IMR-90 (cell line): ENCODE measurements at regions not wholly inside any gene's neighbourhood (a gene's known extent, or its start where the extent isn't known, plus 50 kb on each side); places are given as distances from the start of the nearest gene placed in this dataset.

Source experiments
- ATAC-seq: fragments of 200-7000 bp; cut with Tn5 transposase; 2 replicates; pipeline ENCODE4 v1.9.1; 2020; ENCODE audit warnings: low read depth, mild to moderate bottlenecking, moderate library complexity
- BruUV-seq: library from RNA; stranded (reverse); fragments of 400-500 nt; replicated peaks from 2 replicates; lab custom pipeline; 2021; lab: Mats Ljungman, UMichigan
- CTCF ChIA-PET: fragments of 300-600 bp; formaldehyde crosslinking; extraction: SDS; loops from one replicate; lab custom pipeline; 2021; ENCODE audit warnings: antibody characterized with exemption; lab: Yijun Ruan, JAX
- POLR2A ChIA-PET: fragments of 300-600 bp; sonication (Branson Sonifier 250); formaldehyde crosslinking; loops from one replicate; lab custom pipeline; 2022; ENCODE audit warnings: antibody characterized with exemption; ENCODE audit not compliant: unreplicated experiment; lab: Charles Lee
- DNase-seq: peaks from one replicate; pipeline ENCODE4 v3.0.0; 2013
- H2AFZ ChIP-seq: replicated peaks from 2 replicates; pipeline ENCODE3; 2013; ENCODE audit warnings: low read length, mild to moderate bottlenecking; ENCODE audit not compliant: poor library complexity
- H2AK5ac ChIP-seq: 2 replicates; pipeline ENCODE4 v1.6.1; 2013; ENCODE audit warnings: low read depth, low read length, inconsistent platforms
- H2AK9ac ChIP-seq: replicated peaks from 2 replicates; pipeline ENCODE3; 2013; ENCODE audit warnings: mild to moderate bottlenecking, low read depth, low read length, moderate library complexity; ENCODE audit not compliant: poor library complexity
- H2BK120ac ChIP-seq: 2 replicates; pipeline ENCODE4 v1.6.1; 2013; ENCODE audit warnings: low read depth, low read length, inconsistent platforms
- H2BK15ac ChIP-seq: 3 replicates; pipeline ENCODE4 v1.6.1; 2013; ENCODE audit warnings: low read depth, low read length, inconsistent platforms
- H2BK20ac ChIP-seq: 2 replicates; pipeline ENCODE4 v1.6.1; 2013; ENCODE audit warnings: low read depth, mild to moderate bottlenecking, inconsistent platforms, low read length, moderate library complexity
- H2BK5ac ChIP-seq: 2 replicates; pipeline ENCODE4 v1.6.1; 2013; ENCODE audit warnings: mild to moderate bottlenecking, low read depth, low read length, inconsistent platforms; ENCODE audit not compliant: poor library complexity, severe bottlenecking
- H3K14ac ChIP-seq: replicated peaks from 2 replicates; pipeline ENCODE4 v1.6.1; 2013; ENCODE audit warnings: low read depth, low read length, inconsistent platforms
- H3K18ac ChIP-seq: 2 replicates; pipeline ENCODE4 v1.6.1; 2013; ENCODE audit warnings: low read depth, low read length, control low read depth
- H3K23ac ChIP-seq: 2 replicates; pipeline ENCODE4 v1.6.1; 2013; ENCODE audit warnings: low read depth, low read length, inconsistent platforms
- H3K27ac ChIP-seq: 2 replicates; pipeline ENCODE4 v1.5.1; 2013; ENCODE audit warnings: mild to moderate bottlenecking, control low read depth, low read length; ENCODE audit not compliant: insufficient read depth
- H3K27me3 ChIP-seq: 2 replicates; pipeline ENCODE4 v1.6.1; 2013; ENCODE audit warnings: low read length; ENCODE audit not compliant: control insufficient read depth, insufficient read depth
- H3K36me3 ChIP-seq: 2 replicates; pipeline ENCODE4 v1.6.1; 2013; ENCODE audit warnings: low read length, mixed read lengths; ENCODE audit not compliant: control insufficient read depth, insufficient read depth
- H3K4ac ChIP-seq: 2 replicates; pipeline ENCODE4 v1.6.1; 2013; ENCODE audit warnings: low read depth, low read length, inconsistent platforms
- H3K4me1 ChIP-seq: 2 replicates; pipeline ENCODE4 v1.6.1; 2013; ENCODE audit warnings: low read length, mixed read lengths; ENCODE audit not compliant: control insufficient read depth, insufficient read depth
- H3K4me2 ChIP-seq: 2 replicates; pipeline ENCODE4 v1.6.1; 2013; ENCODE audit warnings: low read depth, mild to moderate bottlenecking, control low read depth, low read length, moderate library complexity
- H3K4me3 ChIP-seq: 2 replicates; pipeline ENCODE4 v1.5.1; 2013; ENCODE audit warnings: low read depth, mild to moderate bottlenecking, control low read depth, low read length, moderate library complexity; ENCODE audit not compliant: insufficient read depth
- H3K56ac ChIP-seq: 2 replicates; pipeline ENCODE4 v1.6.1; 2013; ENCODE audit warnings: low read length, inconsistent platforms; ENCODE audit not compliant: insufficient read depth; ENCODE audit errors: extremely low read depth
- H3K79me1 ChIP-seq, 2 experiments: 2 replicates each; pipeline ENCODE4 v1.6.1; 2013; ENCODE audit warnings: low read length in 2 of 2, inconsistent platforms in 1 of 2, low read depth in 1 of 2
- H3K9ac ChIP-seq: 2 replicates; pipeline ENCODE4 v1.6.1; 2013; ENCODE audit warnings: low read depth, low read length, control low read depth
- H3K9me1 ChIP-seq: 2 replicates; pipeline ENCODE4 v1.6.1; 2013; ENCODE audit warnings: low read length, inconsistent platforms; ENCODE audit not compliant: insufficient read depth
- H3K9me3 ChIP-seq: 2 replicates; pipeline ENCODE4 v1.6.1; 2013; ENCODE audit warnings: low read length; ENCODE audit not compliant: control insufficient read depth, insufficient read depth
- H4K20me1 ChIP-seq: 2 replicates; pipeline ENCODE4 v1.6.1; 2013; ENCODE audit warnings: low read length, inconsistent platforms; ENCODE audit not compliant: insufficient read depth
- H4K5ac ChIP-seq: 2 replicates; pipeline ENCODE4 v1.6.1; 2013; ENCODE audit warnings: mild to moderate bottlenecking, low read depth, low read length, control low read depth
- H4K8ac ChIP-seq, 2 experiments: 2 replicates each; pipeline ENCODE4 v1.6.1; 2013; ENCODE audit warnings: low read depth in 2 of 2, low read length in 2 of 2, control low read depth in 1 of 2, inconsistent platforms in 1 of 2
- H4K91ac ChIP-seq: 2 replicates; pipeline ENCODE4 v1.6.1; 2013; ENCODE audit warnings: low read depth, low read length, inconsistent platforms; ENCODE audit not compliant: insufficient read depth
- CEBPB ChIP-seq: IDR thresholded peaks from 2 replicates; pipeline ENCODE4 v1.6.1; 2012; ENCODE audit warnings: low read depth, low read length, improper control_type of control experiment
- POLR2A ChIP-seq: IDR thresholded peaks from 2 replicates; pipeline ENCODE4 v1.6.1; 2012; ENCODE audit warnings: mild to moderate bottlenecking, low read depth, low read length
- RAD21 ChIP-seq: IDR thresholded peaks from 2 replicates; pipeline ENCODE4 v1.6.1; 2012; ENCODE audit warnings: low read length, improper control_type of control experiment
- RFX5 ChIP-seq: IDR thresholded peaks from 2 replicates; pipeline ENCODE4 v1.8.0; 2012; ENCODE audit warnings: low read depth, mild to moderate bottlenecking, low read length, moderate library complexity
- SMC3 ChIP-seq: fragments of 150-350 bp; IDR thresholded peaks from 2 replicates; pipeline ENCODE4 v1.6.1; 2016; ENCODE audit warnings: low read depth, mild to moderate bottlenecking, antibody characterized with exemption, low read length, moderate library complexity
- whole genome bisulfite sequencing, 2 experiments: methylation state at CpG; one replicate each; pipeline versions ENCODE4 v1.1.5 to v1.1.7; 2013; ENCODE audit warnings: missing lambda C conversion rate in 2 of 2; ENCODE audit not compliant: insufficient read length in 1 of 2; ENCODE audit errors: extremely low coverage in 2 of 2; 5-methylcytosine and 5-hydroxymethylcytosine counted together
- dilution Hi-C: fragments of 300-500 bp; cut with HindIII; formaldehyde crosslinking; loops from one replicate; pipeline ENCODE4 v1.14.3; 2018; ENCODE audit warnings: low sequenced_read_pairs; ENCODE audit not compliant: unreplicated experiment
- in situ Hi-C: fragments of 300-500 bp; cut with MboI; formaldehyde crosslinking; loops from 3 replicates; pipeline ENCODE4 v1.14.3; 2019; ENCODE audit warnings: low sequenced_read_pairs, inconsistent platforms, mixed read lengths
- intact Hi-C: fragments of 100-400 bp; cut with micrococcal nuclease; formaldehyde crosslinking; loops from 2 replicates; pipeline ENCODE4 v1.10.0; 2022

DNA sequence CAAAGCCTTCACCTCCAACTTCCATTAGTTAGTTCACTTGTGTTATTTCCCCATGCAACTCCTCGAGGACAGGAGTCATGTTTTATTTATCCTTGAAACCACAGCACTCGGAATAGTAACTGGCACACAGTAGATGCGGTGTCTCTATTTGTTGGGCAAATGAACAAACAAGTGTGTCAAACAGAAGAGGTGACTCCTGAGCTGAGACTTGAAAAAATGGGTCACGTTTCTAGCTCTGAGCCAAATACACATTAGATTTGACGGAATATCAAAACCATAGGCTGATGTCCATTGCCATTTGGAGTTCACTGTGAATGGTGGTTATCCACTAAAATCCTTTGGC, 68.9 kb downstream of the C11orf91 start:
- dilution Hi-C loops = no loop called here
- no peak overlapping the region for H3K56ac ChIP-seq
- no peak overlapping the region; the same call in 1 of the 2 replicates for H2AK5ac ChIP-seq
- peak overlapping the region; percentile 11; the same call in 1 of the 2 replicates for H2BK120ac ChIP-seq
- peak overlapping the region; percentile 29; the same call in 1 of the 2 replicates for H2BK20ac ChIP-seq
- WGBS, 2 experiments = 60% methylated on average over 2 of the region's 5 CpGs; no CpG with 5 or more reads in 1 of the 2 experiments
- H2AK9ac ChIP-seq = no peak overlapping the region
- ChIA-PET CTCF (no interaction called here), POLR2A (no interaction called here)
- no peaks in the 10 kb centered on the region for H3K9me3 ChIP-seq
- H3K9me1 ChIP-seq = peaks cover 21% of the 10 kb centered on the region
- intact Hi-C loops = no loop called here
- DNase-seq (no peak), ATAC-seq (no peak)
- BruUV-seq = no TSS peak
- no peaks in the 10 kb centered on the region for H3K27me3 ChIP-seq
- H4K20me1 ChIP-seq = no peaks in the 10 kb centered on the region
- H3K4me2 ChIP-seq = no peak overlapping the region
- H3K4me1 ChIP-seq = peaks cover 8% of the 10 kb centered on the region
- H2BK5ac ChIP-seq = no peak overlapping the region
- H4K91ac ChIP-seq = 0 out of 2 replicates have a peak overlapping the region, but pooled peaks have one; percentile 4
- H3K18ac ChIP-seq = no peak overlapping the region
- H3K27ac ChIP-seq = no peak overlapping the region
- TF ChIP-seq CEBPB = no peak
- TF ChIP-seq RAD21 = no peak
- TF ChIP-seq POLR2A = no peak
- no peak for TF ChIP-seq SMC3
- TF ChIP-seq RFX5 = no peak
- H3K36me3 ChIP-seq = no peaks in the 10 kb centered on the region
- H2AFZ ChIP-seq = no peak overlapping the region
- H4K5ac ChIP-seq = no peak overlapping the region
- H3K9ac ChIP-seq = no peak overlapping the region
- 0 out of 3 replicates have a peak overlapping the region, but pooled peaks have one; percentile 40 for H2BK15ac ChIP-seq
- peak overlapping the region; percentile 7; the same call in 1 of the 2 replicates for H3K4ac ChIP-seq
- peak overlapping the region; percentile 67 for H3K14ac ChIP-seq
- H3K23ac ChIP-seq = no peak overlapping the region
- H3K4me3 ChIP-seq = no peak overlapping the region
- H3K79me1 ChIP-seq = peaks cover 0 to 12% of the 10 kb centered on the region in 2 experiments; a peak in 2 of 4 replicates
- H4K8ac ChIP-seq = no peak overlapping the region; a peak in 1 of 4 replicates
- in situ Hi-C loops = no loop called here
